ENCODE measurements at regions not wholly inside any gene's neighbourhood (a gene's known extent, or its start where the extent isn't known, plus 50 kb on each side); places are given as distances from the start of the nearest gene placed in this dataset.

DNA sequence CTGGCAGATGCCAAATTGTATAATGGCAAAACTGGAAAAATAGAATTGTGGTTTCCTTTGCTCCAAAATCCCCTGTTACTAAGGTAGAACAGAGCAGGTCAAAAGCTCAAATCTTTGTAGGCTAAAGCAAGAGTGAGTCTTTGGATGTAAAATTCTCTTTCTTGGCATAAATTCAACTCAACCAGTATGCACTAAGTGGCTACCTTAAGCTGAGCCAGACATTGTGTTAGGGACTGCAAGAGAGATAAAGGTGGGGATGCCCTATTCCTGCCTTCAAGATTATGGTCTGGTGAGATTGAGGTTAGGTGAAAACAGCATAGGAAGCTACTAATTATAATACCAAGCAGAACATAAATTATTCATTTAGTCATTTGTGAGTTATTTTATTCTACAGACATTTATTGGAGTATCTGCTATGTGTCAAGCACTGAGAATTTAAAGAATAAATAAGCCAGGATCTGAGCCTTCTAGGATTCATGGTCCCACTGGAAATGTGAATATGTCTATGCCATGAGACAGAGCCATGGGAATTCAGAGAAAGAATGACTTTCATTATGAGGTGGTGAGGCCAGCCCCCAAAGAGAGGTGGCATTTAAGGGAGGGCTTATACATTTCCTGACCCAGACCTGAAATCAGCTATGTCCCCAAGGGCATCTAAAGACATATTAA lies 198.0 kb upstream of the NCKAP5 start:
- TF ChIP-seq, protein P1, sequence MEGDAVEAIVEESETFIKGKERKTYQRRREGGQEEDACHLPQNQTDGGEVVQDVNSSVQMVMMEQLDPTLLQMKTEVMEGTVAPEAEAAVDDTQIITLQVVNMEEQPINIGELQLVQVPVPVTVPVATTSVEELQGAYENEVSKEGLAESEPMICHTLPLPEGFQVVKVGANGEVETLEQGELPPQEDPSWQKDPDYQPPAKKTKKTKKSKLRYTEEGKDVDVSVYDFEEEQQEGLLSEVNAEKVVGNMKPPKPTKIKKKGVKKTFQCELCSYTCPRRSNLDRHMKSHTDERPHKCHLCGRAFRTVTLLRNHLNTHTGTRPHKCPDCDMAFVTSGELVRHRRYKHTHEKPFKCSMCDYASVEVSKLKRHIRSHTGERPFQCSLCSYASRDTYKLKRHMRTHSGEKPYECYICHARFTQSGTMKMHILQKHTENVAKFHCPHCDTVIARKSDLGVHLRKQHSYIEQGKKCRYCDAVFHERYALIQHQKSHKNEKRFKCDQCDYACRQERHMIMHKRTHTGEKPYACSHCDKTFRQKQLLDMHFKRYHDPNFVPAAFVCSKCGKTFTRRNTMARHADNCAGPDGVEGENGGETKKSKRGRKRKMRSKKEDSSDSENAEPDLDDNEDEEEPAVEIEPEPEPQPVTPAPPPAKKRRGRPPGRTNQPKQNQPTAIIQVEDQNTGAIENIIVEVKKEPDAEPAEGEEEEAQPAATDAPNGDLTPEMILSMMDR (IDR thresholded peaks at IDR 0.05; ENCODE audit: low read depth, low read length): no peak
- no peak for TF ChIP-seq EZH2phosphoT487 (IDR thresholded peaks at IDR 0.05; ENCODE audit: low read depth)

Measured in OCI-LY3 (cell line).